Heart left ventricle (tissue), 16 donors: ENCODE measurements at regions not wholly inside any gene's neighbourhood (a gene's known extent, or its start where the extent isn't known, plus 50 kb on each side); places are given as distances from the start of the nearest gene placed in this dataset.
A peak's percentile ranks its signal among the peaks of the same experiment; 100 is the strongest.
"Not testable (repeated sequence)": the region's sequence is repeated elsewhere in the genome, so short reads cannot be mapped to it uniquely, and the experiment has no call there.

ENCODE experiments used
- ATAC-seq, 4 donors: fragments of 200-7000 bp; cut with Tn5 transposase; one replicate each; pipeline ENCODE4 v1.9.1; 2020 to 2022; ENCODE audit warnings: moderate library complexity in 4 of 4, mild to moderate bottlenecking in 3 of 4, moderate number of reproducible peaks in 1 of 4
- DNase-seq, 5 donors: peaks; one replicate each; pipeline ENCODE4 v3.0.0-alpha.2; 2020
- H3K27ac ChIP-seq, 12 donors: fragments of 200-600 bp; sonication (generic) in 4 of 12; one replicate each; pipeline versions ENCODE4 v1.5.0 to v1.8.0; 2016 to 2022; ENCODE audit warnings: mild to moderate bottlenecking in 2 of 12
- H3K27me3 ChIP-seq, 9 donors: fragments of 200-600 bp; sonication (generic) in 2 of 9; one replicate each; pipeline versions ENCODE4 v1.5.1 to v1.8.0; 2016 to 2022; ENCODE audit warnings: mild to moderate bottlenecking in 3 of 9
- H3K36me3 ChIP-seq, 9 donors: fragments of 200-600 bp; sonication (generic) in 2 of 9; one replicate each; pipeline versions ENCODE4 v1.5.0 to v1.8.0; 2018 to 2022; ENCODE audit warnings: mild to moderate bottlenecking in 2 of 9
- H3K4me1 ChIP-seq, 12 donors: fragments of 200-600 bp; sonication (generic) in 4 of 12; one replicate each; pipeline versions ENCODE4 v1.5.0 to v1.8.0; 2016 to 2022; ENCODE audit warnings: mild to moderate bottlenecking in 3 of 12
- H3K4me3 ChIP-seq, 12 donors: fragments of 200-600 bp; sonication (generic) in 4 of 12; one replicate each; pipeline versions ENCODE4 v1.5.0 to v1.8.0; 2017 to 2022; ENCODE audit warnings: mild to moderate bottlenecking in 9 of 12, moderate library complexity in 4 of 12
- H3K9me3 ChIP-seq, 12 donors: fragments of 200-600 bp; sonication (generic) in 4 of 12; one replicate each; pipeline versions ENCODE4 v1.5.0 to v1.8.0; 2016 to 2022; ENCODE audit warnings: mild to moderate bottlenecking in 1 of 12
- POLR2A ChIP-seq, 2 donors: fragments of 450-650 bp; IDR thresholded peaks; one replicate each; pipeline ENCODE4 v1.6.1; 2017; ENCODE audit warnings: antibody characterized with exemption in 2 of 2, mild to moderate bottlenecking in 2 of 2, moderate library complexity in 2 of 2
- WGBS, 4 donors: extraction: QIAGEN DNeasy Blood & Tissue Kit in 2 of 4; methylation state at CpG; one replicate each; pipeline versions ENCODE4 v1.1.5 to v1.1.7; 2013 to 2018; 5-methylcytosine and 5-hydroxymethylcytosine counted together
- intact Hi-C, 10 donors: fragments of 100-400 bp; cut with DNase I; formaldehyde crosslinking; loops; one replicate each; pipeline versions ENCODE4 v1.11.1 to v1.14.2; 2022
- TF ChIP-seq, protein P1 (sequence below), 12 donors: fragments of 200-600 bp; sonication (generic) in 4 of 12; IDR thresholded peaks; one replicate each; pipeline versions ENCODE4 v1.5.0 to v1.8.0; 2018 to 2022; ENCODE audit warnings: antibody characterized with exemption in 12 of 12, mild to moderate bottlenecking in 5 of 12
- donor health status: ischemic (EF 13 %, LVEDD 7.1; RV severe dilation, severe dysfunction).
- donor health status: healthy with polysubstance abuse.
- donor health status: DM: no; HTN: yes; CAD: no.
- donor health status: DM: no; HTN: no; CAD: no.
- donor health status: ischemic (EF 25% LVEDD 6.9; RV normal size, moderate dysfunction).
- donor health status: ischemic (EF 25% LVEDD 5.7; RV mildly dilated, moderate dysfunction).
- donor health status: healthy.
- donor health status: DM: yes; HTN: yes; CAD: no.
- donor health status: ischemic (EF 35%, LVEDD 5.7; RV mildly dilated, moderate dysfunction).
- donor health status: nonischemic (EF 11% LVEDD 7.7; RV severe dilation, severe dysfunction).
- donor health status: DM: yes; HTN: yes; CAD: no.
- donor health status: PGD.
- donor health status: ischemic (EF 29% LVEDD 5.4; RV normal size, mild dysfunction).
- donor health status: nonischemic (EF 23%, LVEDD 6.1; RV moderate dilation, normal function).

DNA sequence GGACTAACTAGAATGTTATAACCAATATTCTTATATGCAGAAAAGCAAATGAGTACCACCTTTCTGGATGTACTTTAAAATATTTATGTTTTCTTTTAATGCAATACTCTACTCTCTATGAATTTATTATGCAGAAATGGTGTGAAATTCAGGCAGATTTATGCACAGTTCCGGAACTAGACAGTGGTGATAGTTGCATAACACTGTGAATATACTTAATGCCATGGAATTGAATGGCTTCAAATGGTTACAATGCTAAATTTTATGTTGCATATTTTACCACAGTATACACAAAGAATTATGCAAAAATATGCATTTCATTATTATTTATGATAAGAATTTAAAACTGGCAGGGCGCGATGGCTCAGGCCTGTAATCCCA, 287.8 kb upstream of the FN1 start:
- Histone ChIP-seq H3K27me3 (no peaks in the 10 kb centered on the region), H3K4me1 (peaks cover 0 to 23% (median 4%) of the 10 kb centered on the region in 12 donors), H3K9me3 (peaks cover 0 to 6% (median 0%) of the 10 kb centered on the region in 12 donors), H3K4me3 (no peak overlapping the region), H3K36me3 (no peaks in the 10 kb centered on the region), H3K27ac (peak overlapping the region in 1 of 12 donors; percentile 75)
- TF ChIP-seq, protein P1, sequence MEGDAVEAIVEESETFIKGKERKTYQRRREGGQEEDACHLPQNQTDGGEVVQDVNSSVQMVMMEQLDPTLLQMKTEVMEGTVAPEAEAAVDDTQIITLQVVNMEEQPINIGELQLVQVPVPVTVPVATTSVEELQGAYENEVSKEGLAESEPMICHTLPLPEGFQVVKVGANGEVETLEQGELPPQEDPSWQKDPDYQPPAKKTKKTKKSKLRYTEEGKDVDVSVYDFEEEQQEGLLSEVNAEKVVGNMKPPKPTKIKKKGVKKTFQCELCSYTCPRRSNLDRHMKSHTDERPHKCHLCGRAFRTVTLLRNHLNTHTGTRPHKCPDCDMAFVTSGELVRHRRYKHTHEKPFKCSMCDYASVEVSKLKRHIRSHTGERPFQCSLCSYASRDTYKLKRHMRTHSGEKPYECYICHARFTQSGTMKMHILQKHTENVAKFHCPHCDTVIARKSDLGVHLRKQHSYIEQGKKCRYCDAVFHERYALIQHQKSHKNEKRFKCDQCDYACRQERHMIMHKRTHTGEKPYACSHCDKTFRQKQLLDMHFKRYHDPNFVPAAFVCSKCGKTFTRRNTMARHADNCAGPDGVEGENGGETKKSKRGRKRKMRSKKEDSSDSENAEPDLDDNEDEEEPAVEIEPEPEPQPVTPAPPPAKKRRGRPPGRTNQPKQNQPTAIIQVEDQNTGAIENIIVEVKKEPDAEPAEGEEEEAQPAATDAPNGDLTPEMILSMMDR (IDR thresholded peaks at IDR 0.05): no peak
- TF ChIP-seq POLR2A (IDR thresholded peaks at IDR 0.05): no peak
- intact Hi-C loops: no loop called here
- DNase-seq (no peak), ATAC-seq (no peak)
- 96 to 98% (median 97%) methylated on average over 3 of the region's 3 CpGs for WGBS, 4 donors

DNA sequence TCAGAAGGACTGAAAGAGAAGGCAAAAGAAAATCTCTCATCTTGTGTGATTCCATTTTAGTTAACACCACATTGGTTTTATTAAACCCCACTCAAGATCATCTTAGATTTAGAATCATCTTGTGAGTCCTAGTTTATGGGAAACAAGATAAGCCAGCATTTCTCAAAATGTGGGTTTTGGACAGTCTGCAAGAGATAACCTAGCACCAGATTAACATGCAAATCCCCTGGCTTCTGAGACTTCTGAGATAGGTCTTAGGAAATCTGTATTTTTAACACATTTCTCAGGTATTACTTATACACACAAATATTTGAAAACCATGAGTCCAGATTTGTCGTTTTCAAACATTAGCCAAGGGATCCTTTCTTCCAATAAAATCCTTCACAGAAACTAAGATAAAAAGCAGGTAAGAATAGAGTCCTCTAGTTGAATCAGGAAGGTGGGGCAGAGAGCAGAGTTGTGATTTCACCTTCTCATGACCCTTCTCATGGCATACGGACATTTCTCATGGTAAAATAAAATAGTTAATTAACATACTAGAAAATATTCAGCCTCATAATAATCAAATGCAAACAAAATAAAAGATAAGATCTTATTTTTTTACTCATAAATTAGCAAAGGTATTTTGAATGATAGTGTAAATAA, 287.2 kb upstream of the FN1 start:
- Histone ChIP-seq H3K27ac (peak overlapping the region in 1 of 12 donors; percentile 75), H3K4me3 (no peak overlapping the region), H3K27me3 (no peaks in the 10 kb centered on the region), H3K4me1 (peaks cover 0 to 24% (median 8%) of the 10 kb centered on the region in 12 donors), H3K36me3 (no peaks in the 10 kb centered on the region), H3K9me3 (peaks cover 0 to 6% (median 0%) of the 10 kb centered on the region in 12 donors)
- TF ChIP-seq POLR2A (IDR thresholded peaks at IDR 0.05): no peak
- TF ChIP-seq, protein P1 (IDR thresholded peaks at IDR 0.05): no peak
- WGBS, 4 donors: 76 to 91% (median 82%) methylated on average over 2 of the region's 2 CpGs
- ATAC-seq (no peak), DNase-seq (no peak)
- intact Hi-C loops: no loop called here

DNA sequence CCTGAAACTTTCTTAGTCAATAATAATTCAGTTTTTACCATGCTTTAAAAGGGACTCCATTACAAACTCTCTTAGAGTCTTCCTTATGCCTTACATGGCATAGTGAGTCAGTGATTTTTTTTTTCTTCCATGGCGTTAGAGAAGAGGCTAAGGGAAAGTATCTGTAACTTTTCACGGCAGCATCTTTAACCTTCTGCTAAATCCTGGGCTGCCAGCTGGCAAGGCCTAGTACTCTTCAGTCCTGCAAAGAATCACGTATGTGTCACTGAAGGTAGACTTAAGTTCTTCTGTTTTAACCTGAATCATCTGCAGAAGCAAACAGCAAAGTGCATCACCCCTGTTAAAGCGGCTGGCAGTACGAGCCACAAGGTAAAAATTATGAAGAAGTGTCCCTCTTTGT, 286.3 kb upstream of the FN1 start:
- 84 to 88% (median 87%) methylated on average over 5 of the region's 5 CpGs for WGBS, 4 donors
- Histone ChIP-seq H3K27me3 (no peaks in the 10 kb centered on the region), H3K27ac (peak overlapping the region in 1 of 12 donors; percentile 75), H3K4me1 (peaks cover 0 to 24% (median 16%) of the 10 kb centered on the region in 12 donors), H3K36me3 (no peaks in the 10 kb centered on the region), H3K4me3 (no peak overlapping the region), H3K9me3 (peaks cover 0 to 3% (median 0%) of the 10 kb centered on the region in 12 donors)
- no peak for ATAC-seq
- DNase-seq: no peak
- intact Hi-C loops: no loop called here
- TF ChIP-seq POLR2A (IDR thresholded peaks at IDR 0.05): no peak
- TF ChIP-seq, protein P1 (IDR thresholded peaks at IDR 0.05): no peak

DNA sequence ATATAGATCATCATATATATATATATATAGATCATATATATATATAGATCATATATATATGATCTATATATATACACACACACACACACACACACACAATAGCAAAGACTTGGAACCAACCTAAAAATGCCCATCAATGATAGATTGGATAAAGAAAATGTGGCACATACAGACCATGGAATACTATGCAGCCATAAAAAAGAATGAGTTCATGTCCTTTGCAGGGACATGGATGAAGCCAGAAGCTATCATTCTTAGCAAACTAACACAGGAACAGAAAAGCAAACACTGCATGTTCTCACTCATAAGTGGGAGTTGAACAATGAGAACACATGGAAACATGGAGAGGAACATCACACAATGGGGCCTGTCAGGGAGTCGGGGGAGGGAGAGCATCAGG, 285.6 kb upstream of the FN1 start:
- H3K9me3 ChIP-seq, H3K27me3 ChIP-seq, H3K4me3 ChIP-seq, intact Hi-C loops, ATAC-seq, DNase-seq, H3K36me3 ChIP-seq: not testable (repeated sequence)
- peaks cover 0 to 27% (median 17%) of the 10 kb centered on the region in 12 donors for H3K4me1 ChIP-seq
- 83 to 100% (median 94%) methylated on average over 1 of the region's 1 CpG for WGBS, 4 donors
- H3K27ac ChIP-seq: peak overlapping the region in 1 of 12 donors; percentile 75
